Stomach (tissue), 4 donors: ENCODE measurements at regions not wholly inside any gene's neighbourhood (a gene's known extent, or its start where the extent isn't known, plus 50 kb on each side); places are given as distances from the start of the nearest gene placed in this dataset.

Source experiments
- CTCF ChIP-seq, 7 experiments: fragments of 450-650 bp in 4 of 7; fragments of 200-600 bp in 3 of 7; sonication (generic) in 3 of 7; IDR thresholded peaks; one replicate each; pipeline ENCODE4 v1.5.1; 2016 to 2019; ENCODE audit warnings: antibody characterized with exemption in 7 of 7, control low read depth in 2 of 7, mild to moderate bottlenecking in 1 of 7
- POLR2A ChIP-seq, 4 donors: fragments of 450-650 bp; IDR thresholded peaks; one replicate each; pipeline ENCODE4 v1.6.1; 2016; ENCODE audit warnings: antibody characterized with exemption in 4 of 4, control low read depth in 2 of 4, mild to moderate bottlenecking in 1 of 4, moderate library complexity in 1 of 4

- TF ChIP-seq CTCF (IDR thresholded peaks at IDR 0.05) (no peak), POLR2A (IDR thresholded peaks at IDR 0.05) (no peak)
Measured at GRCh38 chr10:8532647-8533046, 478.2 kb downstream of the GATA3 start.
